HEK293T (cell line): ENCODE measurements at regions not wholly inside any gene's neighbourhood (a gene's known extent, or its start where the extent isn't known, plus 50 kb on each side); places are given as distances from the start of the nearest gene placed in this dataset.

Experiments
- ARNT ChIP-seq: fragments of 450-650 bp; IDR thresholded peaks from 2 replicates; pipeline ENCODE4 v1.6.1; 2017; ENCODE audit warnings: mild to moderate bottlenecking
- BHLHE40 ChIP-seq: fragments of 450-650 bp; IDR thresholded peaks from 2 replicates; pipeline ENCODE4 v1.6.1; 2016; ENCODE audit warnings: mild to moderate bottlenecking, moderate library complexity, borderline replicate concordance
- CTBP1 ChIP-seq: fragments of 450-650 bp; IDR thresholded peaks from 2 replicates; pipeline ENCODE4 v1.6.1; 2016; ENCODE audit warnings: borderline replicate concordance
- ELF4 ChIP-seq: fragments of 450-650 bp; IDR thresholded peaks from 2 replicates; pipeline ENCODE4 v1.6.1; 2017; ENCODE audit warnings: antibody characterized with exemption
- FOXK2 ChIP-seq: fragments of 450-650 bp; IDR thresholded peaks from 2 replicates; pipeline ENCODE4 v1.6.1; 2016; ENCODE audit warnings: mild to moderate bottlenecking
- FOXM1 ChIP-seq: fragments of 450-650 bp; IDR thresholded peaks from 2 replicates; pipeline ENCODE4 v1.6.1; 2017; ENCODE audit warnings: mild to moderate bottlenecking, borderline replicate concordance
- HDGF ChIP-seq: fragments of 450-650 bp; IDR thresholded peaks from 2 replicates; pipeline ENCODE4 v1.6.1; 2017; ENCODE audit warnings: antibody characterized with exemption, borderline replicate concordance
- LEF1 ChIP-seq: fragments of 450-650 bp; IDR thresholded peaks from 2 replicates; pipeline ENCODE4 v1.6.1; 2017; ENCODE audit warnings: mild to moderate bottlenecking, borderline replicate concordance
- TARDBP ChIP-seq: fragments of 450-650 bp; IDR thresholded peaks from 2 replicates; pipeline ENCODE4 v1.6.1; 2016
- ZNF384 ChIP-seq: fragments of 450-650 bp; IDR thresholded peaks from 2 replicates; pipeline ENCODE4 v1.6.1; 2016
- TF ChIP-seq, protein P1 (sequence below): fragments of 450-650 bp; IDR thresholded peaks from 2 replicates; pipeline ENCODE4 v1.6.1; 2016

GRCh38 chr19:30149300-30149699 lies 207.3 kb downstream of the URI1 start:
- TF ChIP-seq TARDBP (no peak), LEF1 (no peak), FOXK2 (no peak), BHLHE40 (no peak), FOXM1 (no peak), ELF4 (no peak), HDGF (no peak), ZNF384 (no peak), ARNT (no peak), CTBP1 (no peak)
- TF ChIP-seq, protein P1, sequence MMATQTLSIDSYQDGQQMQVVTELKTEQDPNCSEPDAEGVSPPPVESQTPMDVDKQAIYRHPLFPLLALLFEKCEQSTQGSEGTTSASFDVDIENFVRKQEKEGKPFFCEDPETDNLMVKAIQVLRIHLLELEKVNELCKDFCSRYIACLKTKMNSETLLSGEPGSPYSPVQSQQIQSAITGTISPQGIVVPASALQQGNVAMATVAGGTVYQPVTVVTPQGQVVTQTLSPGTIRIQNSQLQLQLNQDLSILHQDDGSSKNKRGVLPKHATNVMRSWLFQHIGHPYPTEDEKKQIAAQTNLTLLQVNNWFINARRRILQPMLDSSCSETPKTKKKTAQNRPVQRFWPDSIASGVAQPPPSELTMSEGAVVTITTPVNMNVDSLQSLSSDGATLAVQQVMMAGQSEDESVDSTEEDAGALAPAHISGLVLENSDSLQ = no peak
